Karpas-422 (cell line): ENCODE measurements at regions not wholly inside any gene's neighbourhood (a gene's known extent, or its start where the extent isn't known, plus 50 kb on each side); places are given as distances from the start of the nearest gene placed in this dataset.

Experiments used
- DNase-seq: peaks from one replicate; pipeline ENCODE4 v3.0.0-alpha.2; 2015
- H2AFZ ChIP-seq: fragments of 200-600 bp; sonication (generic); 2 replicates; pipeline ENCODE4 v1.6.1; 2014; ENCODE audit warnings: antibody characterized with exemption, low read length, mixed read lengths
- H3K27ac ChIP-seq: fragments of 200-600 bp; sonication (generic); 2 replicates; pipeline ENCODE4 v1.5.1; 2014; ENCODE audit warnings: mild to moderate bottlenecking, low read length, moderate library complexity
- H3K27me3 ChIP-seq: fragments of 200-600 bp; sonication (generic); 2 replicates; pipeline ENCODE4 v1.6.1; 2014; ENCODE audit warnings: low read length, mixed read lengths
- H3K36me3 ChIP-seq: fragments of 200-600 bp; sonication (generic); 2 replicates; pipeline ENCODE4 v1.6.1; 2014; ENCODE audit warnings: low read length, mixed read lengths; ENCODE audit not compliant: insufficient read depth
- H3K4me1 ChIP-seq: fragments of 200-600 bp; sonication (generic); 2 replicates; pipeline ENCODE4 v1.6.1; 2014; ENCODE audit warnings: mild to moderate bottlenecking, low read length, mixed read lengths
- H3K4me2 ChIP-seq: fragments of 200-600 bp; sonication (generic); 2 replicates; pipeline ENCODE4 v1.6.1; 2014; ENCODE audit warnings: low read length, low read depth, mild to moderate bottlenecking; ENCODE audit not compliant: poor library complexity, severe bottlenecking
- H3K4me3 ChIP-seq: fragments of 200-600 bp; sonication (generic); 2 replicates; pipeline ENCODE4 v1.5.1; 2014; ENCODE audit warnings: mild to moderate bottlenecking, antibody characterized with exemption, low read length, mixed read lengths
- H3K79me2 ChIP-seq: fragments of 200-600 bp; sonication (generic); 2 replicates; pipeline ENCODE4 v1.6.1; 2014; ENCODE audit warnings: mild to moderate bottlenecking, low read length, mixed read lengths
- H3K9ac ChIP-seq: fragments of 200-600 bp; sonication (generic); 2 replicates; pipeline ENCODE4 v1.6.0; 2014; ENCODE audit warnings: low read length
- H3K9me2 ChIP-seq: fragments of 200-600 bp; sonication (generic), shearing (Covaris generic); replicated peaks from 2 replicates; pipeline ENCODE4 v1.6.0; 2014; ENCODE audit warnings: mild to moderate bottlenecking, low read length, moderate library complexity; ENCODE audit not compliant: insufficient read depth
- H3K9me3 ChIP-seq: fragments of 300-700, 200-600 bp; sonication (generic); 2 replicates; pipeline ENCODE4 v1.6.1; 2014; ENCODE audit warnings: low read length, mixed read lengths
- H4K20me1 ChIP-seq: fragments of 200-600 bp; sonication (generic); 2 replicates; pipeline ENCODE4 v1.6.1; 2014; ENCODE audit warnings: mild to moderate bottlenecking, antibody characterized with exemption, low read length, low read depth; ENCODE audit not compliant: insufficient read depth

DNA sequence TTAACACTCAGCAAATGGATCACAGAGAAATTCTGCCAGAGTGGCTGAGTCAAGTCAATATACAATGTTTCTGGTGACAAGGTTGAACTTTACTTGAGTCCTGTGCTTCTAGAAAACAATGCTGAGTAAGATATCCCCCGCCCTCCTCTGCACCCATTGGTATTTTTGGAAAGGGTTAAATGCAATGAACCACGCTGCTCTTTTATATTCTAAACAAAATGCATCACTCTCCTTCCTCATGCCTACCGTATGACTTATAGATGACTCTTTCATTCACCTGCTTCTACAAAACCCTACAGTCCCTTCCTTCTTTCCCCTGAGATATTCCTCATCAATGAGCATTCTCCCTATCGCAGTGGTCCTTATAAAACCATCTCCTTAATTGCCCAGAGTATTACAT is 168.8 kb downstream of the TXNL1 start:
- Histone ChIP-seq H3K4me1 (peaks cover 3% of the 10 kb centered on the region; the same call in 1 of the 2 replicates), H3K27ac (no peak overlapping the region), H3K9me2 (no peaks in the 10 kb centered on the region), H4K20me1 (no peaks in the 10 kb centered on the region), H3K79me2 (no peaks in the 10 kb centered on the region), H3K9me3 (no peaks in the 10 kb centered on the region; the same call in 1 of the 2 replicates), H3K4me3 (no peak overlapping the region), H3K9ac (no peak overlapping the region), H3K36me3 (no peaks in the 10 kb centered on the region), H3K27me3 (no peaks in the 10 kb centered on the region; the same call in 1 of the 2 replicates), H3K4me2 (no peak overlapping the region), H2AFZ (no peak overlapping the region)
- DNase-seq: no peak

DNA sequence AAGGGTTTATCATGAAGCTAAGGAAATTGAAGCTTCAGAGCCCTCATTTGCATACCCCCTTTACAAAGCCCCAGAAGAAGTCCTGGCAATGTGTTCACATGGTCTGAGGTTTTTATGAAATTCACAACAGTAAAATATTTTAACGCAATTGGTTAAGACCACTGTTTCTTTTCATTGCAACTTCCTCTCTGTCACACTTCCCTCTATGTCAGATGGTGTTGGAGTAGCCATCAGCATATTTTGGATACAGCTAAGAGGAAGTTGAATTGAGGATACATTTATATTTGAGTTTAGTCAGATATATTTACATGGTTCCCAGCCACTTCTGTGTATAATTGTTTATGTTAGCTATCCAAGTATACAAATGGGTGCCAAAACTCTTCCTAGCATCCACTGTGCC is 170.0 kb downstream of the TXNL1 start:
- H3K27ac ChIP-seq: no peak overlapping the region
- H3K4me1 ChIP-seq: peaks cover 3% of the 10 kb centered on the region; the same call in 1 of the 2 replicates
- no peak overlapping the region for H3K4me2 ChIP-seq
- H3K36me3 ChIP-seq: no peaks in the 10 kb centered on the region
- H3K9me2 ChIP-seq: no peaks in the 10 kb centered on the region
- H3K9me3 ChIP-seq: no peaks in the 10 kb centered on the region; the same call in 1 of the 2 replicates
- no peaks in the 10 kb centered on the region for H3K79me2 ChIP-seq
- DNase-seq: no peak
- no peak overlapping the region for H3K4me3 ChIP-seq
- H3K9ac ChIP-seq: no peak overlapping the region
- no peak overlapping the region for H2AFZ ChIP-seq
- no peaks in the 10 kb centered on the region; the same call in 1 of the 2 replicates for H3K27me3 ChIP-seq
- H4K20me1 ChIP-seq: no peaks in the 10 kb centered on the region

- H3K9ac ChIP-seq: no peak overlapping the region
- H3K4me3 ChIP-seq: no peak overlapping the region
- no peak overlapping the region for H3K4me2 ChIP-seq
Observed at GRCh38 chr18:56462276-56462675, 176.1 kb downstream of the TXNL1 start.

GRCh38 chr18:56461151-56461550 is 177.2 kb downstream of the TXNL1 start:
- H3K9ac ChIP-seq: no peak overlapping the region
- no peaks in the 10 kb centered on the region; the same call in 1 of the 2 replicates for H3K27me3 ChIP-seq
- H3K27ac ChIP-seq: no peak overlapping the region
- H3K79me2 ChIP-seq: no peaks in the 10 kb centered on the region
- H3K36me3 ChIP-seq: no peaks in the 10 kb centered on the region
- H3K4me3 ChIP-seq: no peak overlapping the region
- no peak overlapping the region for H3K4me2 ChIP-seq
- no peaks in the 10 kb centered on the region for H3K4me1 ChIP-seq
- H3K9me3 ChIP-seq: no peaks in the 10 kb centered on the region; the same call in 1 of the 2 replicates
- no peak overlapping the region for H2AFZ ChIP-seq
- no peak for DNase-seq
- no peaks in the 10 kb centered on the region for H3K9me2 ChIP-seq
- H4K20me1 ChIP-seq: no peaks in the 10 kb centered on the region

More at GRCh38 chr18:56462276-56462675, 176.1 kb downstream of the TXNL1 start:
- Histone ChIP-seq H3K27me3 (no peaks in the 10 kb centered on the region; the same call in 1 of the 2 replicates), H3K79me2 (no peaks in the 10 kb centered on the region), H3K4me1 (no peaks in the 10 kb centered on the region), H3K9me3 (no peaks in the 10 kb centered on the region; the same call in 1 of the 2 replicates), H3K9me2 (no peaks in the 10 kb centered on the region), H2AFZ (no peak overlapping the region), H3K36me3 (no peaks in the 10 kb centered on the region), H4K20me1 (no peaks in the 10 kb centered on the region), H3K27ac (no peak overlapping the region)
- DNase-seq: no peak

- Histone ChIP-seq H3K9ac (no peak overlapping the region), H4K20me1 (no peaks in the 10 kb centered on the region), H3K36me3 (no peaks in the 10 kb centered on the region), H3K27me3 (no peaks in the 10 kb centered on the region; the same call in 1 of the 2 replicates), H3K79me2 (no peaks in the 10 kb centered on the region), H3K9me3 (no peaks in the 10 kb centered on the region; the same call in 1 of the 2 replicates), H3K9me2 (no peaks in the 10 kb centered on the region), H3K4me2 (no peak overlapping the region), H3K4me3 (no peak overlapping the region), H3K4me1 (no peaks in the 10 kb centered on the region), H3K27ac (no peak overlapping the region), H2AFZ (no peak overlapping the region)
- DNase-seq: no peak
Observed at GRCh38 chr18:56460581-56460980, 177.8 kb downstream of the TXNL1 start.

- H3K27ac ChIP-seq: no peak overlapping the region
- no peak overlapping the region for H2AFZ ChIP-seq
- no peaks in the 10 kb centered on the region for H3K36me3 ChIP-seq
- no peaks in the 10 kb centered on the region for H3K79me2 ChIP-seq
- no peaks in the 10 kb centered on the region for H3K27me3 ChIP-seq
- H3K9ac ChIP-seq: no peak overlapping the region
- no peak for DNase-seq
- no peak overlapping the region for H3K4me2 ChIP-seq
- H4K20me1 ChIP-seq: no peaks in the 10 kb centered on the region
- no peaks in the 10 kb centered on the region for H3K9me2 ChIP-seq
- no peaks in the 10 kb centered on the region for H3K4me1 ChIP-seq
- no peak overlapping the region for H3K4me3 ChIP-seq
- H3K9me3 ChIP-seq: no peaks in the 10 kb centered on the region
Observed at GRCh38 chr18:56458770-56459712, 179.4 kb downstream of the TXNL1 start.

DNA sequence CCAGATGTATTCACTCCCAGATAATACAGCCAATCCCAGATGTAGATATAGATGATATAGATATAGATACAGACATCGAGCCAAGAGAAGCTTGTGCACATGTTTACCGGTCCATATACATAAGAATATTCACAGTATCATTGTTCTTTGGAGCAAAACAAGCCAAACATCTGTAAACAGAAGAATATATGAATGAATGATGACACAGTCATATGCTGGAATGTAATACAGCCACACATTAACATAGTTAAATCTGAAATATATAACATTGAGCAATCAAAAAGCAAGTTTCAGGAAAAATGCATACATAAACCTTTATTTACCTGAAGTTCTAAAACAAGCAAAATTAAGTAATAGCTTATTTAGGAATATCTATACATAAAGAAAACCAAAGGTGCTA is 182.5 kb downstream of the TXNL1 start:
- Histone ChIP-seq H3K79me2 (no peaks in the 10 kb centered on the region), H3K36me3 (no peaks in the 10 kb centered on the region), H3K27ac (no peak overlapping the region), H4K20me1 (no peaks in the 10 kb centered on the region), H3K9me3 (no peaks in the 10 kb centered on the region), H3K27me3 (no peaks in the 10 kb centered on the region), H3K9ac (no peak overlapping the region), H2AFZ (no peak overlapping the region), H3K4me1 (no peaks in the 10 kb centered on the region), H3K9me2 (no peaks in the 10 kb centered on the region), H3K4me3 (no peak overlapping the region), H3K4me2 (no peak overlapping the region)
- DNase-seq: no peak

- H3K4me1 ChIP-seq: no peaks in the 10 kb centered on the region
- no peaks in the 10 kb centered on the region for H4K20me1 ChIP-seq
- no peaks in the 10 kb centered on the region for H3K27me3 ChIP-seq
- no peaks in the 10 kb centered on the region for H3K9me2 ChIP-seq
- no peak overlapping the region for H2AFZ ChIP-seq
- H3K27ac ChIP-seq: no peak overlapping the region
- no peak overlapping the region for H3K4me2 ChIP-seq
- H3K36me3 ChIP-seq: no peaks in the 10 kb centered on the region
- no peak overlapping the region for H3K9ac ChIP-seq
- no peaks in the 10 kb centered on the region for H3K79me2 ChIP-seq
- H3K9me3 ChIP-seq: no peaks in the 10 kb centered on the region
- no peak overlapping the region for H3K4me3 ChIP-seq
- no peak for DNase-seq
Observed at GRCh38 chr18:56455141-56455540, 183.3 kb downstream of the TXNL1 start.
